Adrenal gland (tissue), 5 donors: ENCODE measurements at regions not wholly inside any gene's neighbourhood (a gene's known extent, or its start where the extent isn't known, plus 50 kb on each side); places are given as distances from the start of the nearest gene placed in this dataset.
"Not testable (repeated sequence)": the region's sequence is repeated elsewhere in the genome, so short reads cannot be mapped to it uniquely, and the experiment has no call there.

Experiments used
- POLR2A ChIP-seq, 2 donors: fragments of 450-650 bp; IDR thresholded peaks; one replicate each; pipeline ENCODE4 v1.6.1; 2017; ENCODE audit warnings: antibody characterized with exemption in 2 of 2, mild to moderate bottlenecking in 2 of 2, moderate library complexity in 1 of 2
- TF ChIP-seq, protein P1 (sequence below), 6 experiments: fragments of 450-650 bp in 4 of 6; fragments of 200-600 bp in 2 of 6; sonication (generic) in 1 of 6; IDR thresholded peaks; 1 replicate in 5 of 6; 2 replicates in 1 of 6; pipeline versions ENCODE4 v1.5.1 to v1.8.0; 2016 to 2021; ENCODE audit warnings: antibody characterized with exemption in 6 of 6, mild to moderate bottlenecking in 2 of 6, moderate library complexity in 1 of 6
- donor health status: DM: no; HTN: no; CAD: no.

DNA sequence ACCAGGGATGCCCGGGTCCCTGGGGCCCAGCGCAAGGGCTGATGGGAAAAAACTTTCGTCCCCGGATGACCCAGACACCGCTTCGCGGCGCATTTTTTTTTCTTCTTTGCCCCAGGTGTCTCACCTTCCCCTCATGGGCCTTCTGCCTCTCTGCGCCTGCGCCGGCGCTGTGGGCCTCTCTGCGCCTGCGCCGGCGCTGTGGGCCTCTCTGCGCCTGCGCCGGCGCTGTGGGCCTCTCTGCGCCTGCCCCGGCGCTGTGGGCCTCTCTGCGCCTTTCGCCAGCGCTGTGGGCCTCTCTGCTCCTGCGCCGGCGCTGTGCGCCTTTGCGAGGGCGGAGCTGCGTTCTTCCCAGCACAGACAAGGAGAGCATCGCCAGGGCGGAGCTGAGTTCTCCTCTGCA, 3821.2 kb upstream of the OR11H1 start:
- TF ChIP-seq, protein P1, sequence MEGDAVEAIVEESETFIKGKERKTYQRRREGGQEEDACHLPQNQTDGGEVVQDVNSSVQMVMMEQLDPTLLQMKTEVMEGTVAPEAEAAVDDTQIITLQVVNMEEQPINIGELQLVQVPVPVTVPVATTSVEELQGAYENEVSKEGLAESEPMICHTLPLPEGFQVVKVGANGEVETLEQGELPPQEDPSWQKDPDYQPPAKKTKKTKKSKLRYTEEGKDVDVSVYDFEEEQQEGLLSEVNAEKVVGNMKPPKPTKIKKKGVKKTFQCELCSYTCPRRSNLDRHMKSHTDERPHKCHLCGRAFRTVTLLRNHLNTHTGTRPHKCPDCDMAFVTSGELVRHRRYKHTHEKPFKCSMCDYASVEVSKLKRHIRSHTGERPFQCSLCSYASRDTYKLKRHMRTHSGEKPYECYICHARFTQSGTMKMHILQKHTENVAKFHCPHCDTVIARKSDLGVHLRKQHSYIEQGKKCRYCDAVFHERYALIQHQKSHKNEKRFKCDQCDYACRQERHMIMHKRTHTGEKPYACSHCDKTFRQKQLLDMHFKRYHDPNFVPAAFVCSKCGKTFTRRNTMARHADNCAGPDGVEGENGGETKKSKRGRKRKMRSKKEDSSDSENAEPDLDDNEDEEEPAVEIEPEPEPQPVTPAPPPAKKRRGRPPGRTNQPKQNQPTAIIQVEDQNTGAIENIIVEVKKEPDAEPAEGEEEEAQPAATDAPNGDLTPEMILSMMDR (IDR thresholded peaks at IDR 0.05): not testable (repeated sequence)
- not testable (repeated sequence) for TF ChIP-seq POLR2A (IDR thresholded peaks at IDR 0.05)
